ENCODE measurements at regions not wholly inside any gene's neighbourhood (a gene's known extent, or its start where the extent isn't known, plus 50 kb on each side); places are given as distances from the start of the nearest gene placed in this dataset.

- DNase-seq (ENCODE audit: low spot score in 2 of 2) (no peak), ATAC-seq (no peak)
- H3K27ac Mint-ChIP-seq, result no peak overlapping the region
- H3K36me3 Mint-ChIP-seq, result no peaks in the 10 kb centered on the region
- H3K4me1 Mint-ChIP-seq, result no peaks in the 10 kb centered on the region
- peaks cover under 1% of the 10 kb centered on the region for H3K9me3 Mint-ChIP-seq
- H3K4me3 Mint-ChIP-seq, result no peak overlapping the region
Measured at GRCh38 chr2:118791483-118791882, 56.0 kb downstream of the EN1 start.

GRCh38 chr2:118786746-118787145, 60.7 kb downstream of the EN1 start:
- Mint-ChIP-seq H3K9me3 (no peaks in the 10 kb centered on the region), H3K4me1 (no peaks in the 10 kb centered on the region), H3K36me3 (no peaks in the 10 kb centered on the region), H3K4me3 (no peak overlapping the region), H3K27ac (no peak overlapping the region)
- no peak for DNase-seq (ENCODE audit: low spot score in 2 of 2)
- no peak for ATAC-seq

- Mint-ChIP-seq H3K4me3 (no peak overlapping the region), H3K27ac (no peak overlapping the region), H3K4me1 (no peaks in the 10 kb centered on the region), H3K9me3 (no peaks in the 10 kb centered on the region), H3K36me3 (no peaks in the 10 kb centered on the region)
- ATAC-seq (no peak), DNase-seq (ENCODE audit: low spot score in 2 of 2) (no peak)
Measured at GRCh38 chr2:118784860-118785259, 62.6 kb downstream of the EN1 start.

GRCh38 chr2:118779362-118779761, 68.1 kb downstream of the EN1 start:
- Mint-ChIP-seq H3K4me1 (no peaks in the 10 kb centered on the region), H3K4me3 (no peak overlapping the region), H3K36me3 (no peaks in the 10 kb centered on the region), H3K9me3 (no peaks in the 10 kb centered on the region), H3K27ac (no peak overlapping the region)
- no peak for DNase-seq (ENCODE audit: low spot score in 2 of 2)
- ATAC-seq, result no peak

- Mint-ChIP-seq H3K4me1 (no peaks in the 10 kb centered on the region), H3K27ac (no peak overlapping the region), H3K36me3 (no peaks in the 10 kb centered on the region), H3K9me3 (no peaks in the 10 kb centered on the region), H3K4me3 (no peak overlapping the region)
- ATAC-seq (peak; percentile 37), DNase-seq (ENCODE audit: low spot score in 2 of 2) (no peak)
Measured at GRCh38 chr2:118774458-118775133, 72.9 kb downstream of the EN1 start.

GRCh38 chr2:118773826-118774225, 73.6 kb downstream of the EN1 start:
- H3K27ac Mint-ChIP-seq, result no peak overlapping the region
- no peak overlapping the region for H3K4me3 Mint-ChIP-seq

GRCh38 chr2:118772487-118773200, 74.8 kb downstream of the EN1 start:
- ATAC-seq (no peak), DNase-seq (ENCODE audit: low spot score in 2 of 2) (no peak)
- no peaks in the 10 kb centered on the region for H3K36me3 Mint-ChIP-seq
- no peaks in the 10 kb centered on the region for H3K9me3 Mint-ChIP-seq
- no peak overlapping the region for H3K4me3 Mint-ChIP-seq
- H3K4me1 Mint-ChIP-seq, result no peaks in the 10 kb centered on the region
- no peak overlapping the region for H3K27ac Mint-ChIP-seq

More at GRCh38 chr2:118773826-118774225, 73.6 kb downstream of the EN1 start:
- DNase-seq (ENCODE audit: low spot score in 2 of 2) (no peak), ATAC-seq (no peak)
- Mint-ChIP-seq H3K36me3 (no peaks in the 10 kb centered on the region), H3K9me3 (no peaks in the 10 kb centered on the region), H3K4me1 (no peaks in the 10 kb centered on the region)

GRCh38 chr2:118769707-118770400, 77.6 kb downstream of the EN1 start:
- no peak overlapping the region for H3K27ac Mint-ChIP-seq
- DNase-seq (ENCODE audit: low spot score in 2 of 2) (no peak), ATAC-seq (no peak)
- H3K4me1 Mint-ChIP-seq, result no peaks in the 10 kb centered on the region
- H3K36me3 Mint-ChIP-seq, result no peaks in the 10 kb centered on the region
- no peaks in the 10 kb centered on the region for H3K9me3 Mint-ChIP-seq
- no peak overlapping the region for H3K4me3 Mint-ChIP-seq

- H3K4me3 Mint-ChIP-seq, result no peak overlapping the region
- no peaks in the 10 kb centered on the region for H3K36me3 Mint-ChIP-seq
- DNase-seq (ENCODE audit: low spot score in 2 of 2), result no peak
- no peaks in the 10 kb centered on the region for H3K9me3 Mint-ChIP-seq
- H3K4me1 Mint-ChIP-seq, result no peaks in the 10 kb centered on the region
- no peak for ATAC-seq
- H3K27ac Mint-ChIP-seq, result no peak overlapping the region
Measured at GRCh38 chr2:118766871-118767270, 80.6 kb downstream of the EN1 start.

- no peak overlapping the region for H3K27ac Mint-ChIP-seq
- no peak overlapping the region for H3K4me3 Mint-ChIP-seq
- ATAC-seq, result no peak
- DNase-seq (ENCODE audit: low spot score in 2 of 2), result no peak
- H3K36me3 Mint-ChIP-seq, result no peaks in the 10 kb centered on the region
- H3K4me1 Mint-ChIP-seq, result no peaks in the 10 kb centered on the region
- no peaks in the 10 kb centered on the region for H3K9me3 Mint-ChIP-seq
Measured at GRCh38 chr2:118764855-118765254, 82.6 kb downstream of the EN1 start.

- no peaks in the 10 kb centered on the region for H3K4me1 Mint-ChIP-seq
- ATAC-seq, result no peak
- H3K27ac Mint-ChIP-seq, result no peak overlapping the region
- H3K4me3 Mint-ChIP-seq, result no peak overlapping the region
- no peaks in the 10 kb centered on the region for H3K9me3 Mint-ChIP-seq
- DNase-seq (ENCODE audit: low spot score in 2 of 2), result no peak
- H3K36me3 Mint-ChIP-seq, result no peaks in the 10 kb centered on the region
Measured at GRCh38 chr2:118763797-118764196, 83.7 kb downstream of the EN1 start.

GRCh38 chr2:118762290-118762689, 85.2 kb downstream of the EN1 start:
- H3K4me1 Mint-ChIP-seq, result no peaks in the 10 kb centered on the region
- H3K36me3 Mint-ChIP-seq, result no peaks in the 10 kb centered on the region
- H3K4me3 Mint-ChIP-seq, result no peak overlapping the region
- no peak overlapping the region for H3K27ac Mint-ChIP-seq
- ATAC-seq, result no peak
- DNase-seq (ENCODE audit: low spot score in 2 of 2), result no peak
- H3K9me3 Mint-ChIP-seq, result no peaks in the 10 kb centered on the region

- no peak for ATAC-seq
- Mint-ChIP-seq H3K27ac (no peak overlapping the region), H3K9me3 (no peaks in the 10 kb centered on the region), H3K4me3 (no peak overlapping the region), H3K4me1 (no peaks in the 10 kb centered on the region), H3K36me3 (no peaks in the 10 kb centered on the region)
- no peak for DNase-seq (ENCODE audit: low spot score in 2 of 2)
Measured at GRCh38 chr2:118761771-118762170, 85.7 kb downstream of the EN1 start.

GRCh38 chr2:118755901-118756300, 91.5 kb downstream of the EN1 start:
- no peak overlapping the region for H3K4me3 Mint-ChIP-seq
- no peaks in the 10 kb centered on the region for H3K4me1 Mint-ChIP-seq
- no peaks in the 10 kb centered on the region for H3K36me3 Mint-ChIP-seq
- ATAC-seq (no peak), DNase-seq (ENCODE audit: low spot score in 2 of 2) (no peak)
- H3K9me3 Mint-ChIP-seq, result no peaks in the 10 kb centered on the region
- H3K27ac Mint-ChIP-seq, result no peak overlapping the region

GRCh38 chr2:118755384-118755783, 92.1 kb downstream of the EN1 start:
- H3K27ac Mint-ChIP-seq, result no peak overlapping the region
- DNase-seq (ENCODE audit: low spot score in 2 of 2) (no peak), ATAC-seq (no peak)
- H3K4me1 Mint-ChIP-seq, result no peaks in the 10 kb centered on the region
- no peaks in the 10 kb centered on the region for H3K9me3 Mint-ChIP-seq
- no peaks in the 10 kb centered on the region for H3K36me3 Mint-ChIP-seq
- no peak overlapping the region for H3K4me3 Mint-ChIP-seq
